GM12878 (cell line): ENCODE measurements at regions not wholly inside any gene's neighbourhood (a gene's known extent, or its start where the extent isn't known, plus 50 kb on each side); places are given as distances from the start of the nearest gene placed in this dataset.

Experiments
- ATAC-seq: fragments of 200-7000 bp; cut with Tn5 transposase; 3 replicates; pipeline ENCODE4 v1.9.1; 2020; ENCODE audit warnings: mild to moderate bottlenecking, moderate library complexity
- BruUV-seq: library from RNA; stranded (reverse); fragments of 400-500 nt; replicated peaks from 2 replicates; lab custom pipeline; 2021; lab: Mats Ljungman, UMichigan
- CTCF ChIA-PET: fragments of 300-600 bp; sonication (Branson Sonifier 250); formaldehyde crosslinking; extraction: SDS; loops from one replicate; lab custom pipeline; 2021; ENCODE audit warnings: inconsistent platforms; lab: Yijun Ruan, JAX
- POLR2A ChIA-PET: fragments of 350-600 bp; formaldehyde crosslinking; extraction: SDS; loops from one replicate; lab custom pipeline; 2021; ENCODE audit warnings: inconsistent platforms; lab: Charles Lee
- RAD21 ChIA-PET: fragments of 300-600 bp; sonication (Branson Sonifier 250); formaldehyde crosslinking; loops from one replicate; lab custom pipeline; 2023; ENCODE audit warnings: antibody characterized with exemption; ENCODE audit not compliant: unreplicated experiment; lab: Charles Lee
- SMC1A ChIA-PET: fragments of 300-600 bp; sonication (Branson Sonifier 250); formaldehyde crosslinking; loops from one replicate; lab custom pipeline; 2023; ENCODE audit not compliant: unreplicated experiment, uncharacterized antibody; lab: Charles Lee
- DNase-seq: peaks from one replicate; pipeline ENCODE4 v3.0.0-alpha.2; 2011; ENCODE audit warnings: low read depth, low spot score
- FAIRE-seq: peaks from 3 replicates; lab custom pipeline; 2011; peaks lifted over from hg19 to GRCh38; lab: Jason Lieb, UNC
- H2AFZ ChIP-seq: 2 replicates; pipeline ENCODE4 v1.6.0; 2011; ENCODE audit warnings: low read depth, low read length, control low read depth; ENCODE audit not compliant: control insufficient read depth
- H3K27ac ChIP-seq: 2 replicates; pipeline ENCODE4 v1.5.1; 2011; ENCODE audit warnings: control low read depth; ENCODE audit not compliant: control insufficient read depth, insufficient read depth
- H3K27me3 ChIP-seq, 2 experiments: replicated peaks in 1 of 2; 2 replicates each; pipeline versions ENCODE4 v1.6.0 to v1.6.1; 2011; ENCODE audit warnings: low read length in 1 of 2; ENCODE audit not compliant: control insufficient read depth in 2 of 2, insufficient read depth in 2 of 2
- H3K36me3 ChIP-seq, 2 experiments: 2 replicates each; pipeline ENCODE4 v1.5.1; 2011; ENCODE audit warnings: low read length in 1 of 2; ENCODE audit not compliant: control insufficient read depth in 2 of 2, insufficient read depth in 2 of 2
- H3K4me1 ChIP-seq: 2 replicates; pipeline ENCODE4 v1.6.1; 2011; ENCODE audit warnings: mild to moderate bottlenecking, low read length, moderate library complexity, mixed read lengths; ENCODE audit not compliant: control insufficient read depth, insufficient read depth
- H3K4me2 ChIP-seq: 2 replicates; pipeline ENCODE4 v1.6.0; 2011; ENCODE audit warnings: control low read depth; ENCODE audit not compliant: control insufficient read depth, insufficient read depth
- H3K4me3 ChIP-seq: fragments of 200-600 bp; sonication (generic); 2 replicates; pipeline ENCODE4 v1.5.1; 2016
- H3K79me2 ChIP-seq: 2 replicates; pipeline ENCODE4 v1.6.0; 2011; ENCODE audit warnings: low read length; ENCODE audit not compliant: control insufficient read depth, insufficient read depth
- H3K9ac ChIP-seq: 2 replicates; pipeline ENCODE4 v1.8.0; 2011; ENCODE audit warnings: low read length, control low read depth, mixed read lengths; ENCODE audit not compliant: control insufficient read depth, insufficient read depth
- H3K9me3 ChIP-seq: replicated peaks from 3 replicates; pipeline ENCODE4 v1.5.1; 2011; ENCODE audit warnings: mild to moderate bottlenecking, low read length; ENCODE audit not compliant: control insufficient read depth, insufficient read depth
- H4K20me1 ChIP-seq: 2 replicates; pipeline ENCODE4 v1.6.0; 2011; ENCODE audit not compliant: control insufficient read depth, insufficient read depth
- CHD2 ChIP-seq: IDR thresholded peaks from 2 replicates; pipeline ENCODE4 v1.6.1; 2011; ENCODE audit warnings: low read depth, low read length, improper control_type of control experiment, borderline replicate concordance
- MYB ChIP-seq: fragments of 150-350 bp; IDR thresholded peaks from 2 replicates; pipeline ENCODE4 v1.6.1; 2014; ENCODE audit warnings: mild to moderate bottlenecking, low read depth, low read length, borderline replicate concordance
- NFYA ChIP-seq: IDR thresholded peaks from 2 replicates; pipeline ENCODE4 v1.6.1; 2011; ENCODE audit warnings: low read depth, mild to moderate bottlenecking, low read length, improper control_type of control experiment, borderline replicate concordance
- POLR2AphosphoS5 ChIP-seq: IDR thresholded peaks from 2 replicates; pipeline ENCODE4 v1.6.1; 2011; ENCODE audit warnings: mild to moderate bottlenecking, low read length, inconsistent platforms
- RELA ChIP-seq: fragments of 450-650 bp; IDR thresholded peaks from 2 replicates; pipeline ENCODE4 v1.8.0; 2014; ENCODE audit warnings: borderline replicate concordance; ENCODE audit not compliant: partially characterized antibody
- STAT3 ChIP-seq: IDR thresholded peaks from 2 replicates; pipeline ENCODE4 v1.6.1; 2011; ENCODE audit warnings: low read depth, low read length, improper control_type of control experiment
- WGBS: methylation state at CpG from one replicate; pipeline ENCODE4 v1.1.6; 2016; ENCODE audit warnings: low lambda C conversion rate; ENCODE audit not compliant: insufficient replicate concordance, insufficient coverage; ENCODE audit errors: missing lambda C conversion rate; 5-methylcytosine and 5-hydroxymethylcytosine counted together
- in situ Hi-C: fragments of 300-500 bp; cut with MboI; formaldehyde crosslinking; loops from 9 replicates; pipeline ENCODE4 v1.14.3; 2018; ENCODE audit warnings: mixed read lengths
- intact Hi-C: fragments of 100-400 bp; cut with micrococcal nuclease; formaldehyde crosslinking; loops from one replicate; pipeline ENCODE4 v1.14.2; 2022; ENCODE audit not compliant: unreplicated experiment

GRCh38 chr18:55102958-55103456 lies 143.7 kb upstream of the CCDC68 start:
- in situ Hi-C loops (no loop called here), intact Hi-C loops (no loop called here)
- H2AFZ ChIP-seq, result no peak overlapping the region
- SMC1A ChIA-PET, result interaction anchor here (0.6 to 1.3 kb wide), 3 partner anchors 11 to 158 kb away, joined by 3 to 5 read pairs (median 3); no protein-coding TSS in a partner anchor
- H3K4me2 ChIP-seq, result no peak overlapping the region
- no peaks in the 10 kb centered on the region for H3K4me1 ChIP-seq
- no peaks in the 10 kb centered on the region; the same call in 2 of the 3 replicates for H3K9me3 ChIP-seq
- no peaks in the 10 kb centered on the region for H3K27me3 ChIP-seq
- FAIRE-seq, result no peak
- H4K20me1 ChIP-seq, result no peaks in the 10 kb centered on the region
- H3K4me3 ChIP-seq, result no peak overlapping the region
- BruUV-seq, result no TSS peak
- no peak for ATAC-seq
- POLR2A ChIA-PET, result no interaction called here
- no peak for DNase-seq
- 60% methylated on average over 3 of the region's 3 CpGs for WGBS
- TF ChIP-seq POLR2AphosphoS5, result no peak
- no peak overlapping the region for H3K27ac ChIP-seq
- CTCF ChIA-PET, result no interaction called here
- no peaks in the 10 kb centered on the region for H3K79me2 ChIP-seq
- no peak overlapping the region for H3K9ac ChIP-seq
- RAD21 ChIA-PET, result no interaction called here
- no peaks in the 10 kb centered on the region for H3K36me3 ChIP-seq

GRCh38 chr18:55102501-55102900 lies 143.2 kb upstream of the CCDC68 start:
- Histone ChIP-seq H3K9me3 (no peaks in the 10 kb centered on the region; the same call in 2 of the 3 replicates), H3K4me2 (no peak overlapping the region), H2AFZ (no peak overlapping the region), H3K9ac (no peak overlapping the region), H3K4me3 (no peak overlapping the region), H3K4me1 (no peaks in the 10 kb centered on the region), H3K36me3 (no peaks in the 10 kb centered on the region), H3K27me3 (no peaks in the 10 kb centered on the region), H3K27ac (no peak overlapping the region), H3K79me2 (no peaks in the 10 kb centered on the region), H4K20me1 (no peaks in the 10 kb centered on the region)
- WGBS, result 18% methylated on average over 3 of the region's 3 CpGs
- ATAC-seq (no peak), DNase-seq (no peak), FAIRE-seq (no peak)
- POLR2A ChIA-PET, result no interaction called here
- SMC1A ChIA-PET, result interaction anchor here (0.6 to 0.8 kb wide), 2 partner anchors 92 to 158 kb away, joined by 3 read pairs; no protein-coding TSS in a partner anchor
- intact Hi-C loops (no loop called here), in situ Hi-C loops (no loop called here)
- RAD21 ChIA-PET, result no interaction called here
- CTCF ChIA-PET, result no interaction called here
- TF ChIP-seq NFYA (no peak), RELA (no peak), STAT3 (no peak), MYB (no peak), CHD2 (no peak)
- no TSS peak for BruUV-seq
